ENCODE measurements at regions not wholly inside any gene's neighbourhood (a gene's known extent, or its start where the extent isn't known, plus 50 kb on each side); places are given as distances from the start of the nearest gene placed in this dataset.

GRCh38 chr17:69749911-69750310, 325.1 kb upstream of the KCNJ16 start:
- CTCF ChIA-PET (ENCODE audit: partially characterized antibody) = no interaction called here
- DNase-seq = no peak

GRCh38 chr17:69757688-69758430, 317.2 kb upstream of the KCNJ16 start:
- Mint-ChIP-seq H3K9me3 (peaks cover 0 to 5% (median under 1%) of the 10 kb centered on the region in 8 donors), H3K27ac (no peak overlapping the region), H3K36me3 (no peaks in the 10 kb centered on the region), H3K4me1 (no peaks in the 10 kb centered on the region), H3K4me3 (no peak overlapping the region), H3K27me3 (no peaks in the 10 kb centered on the region)
- no peaks in the 10 kb centered on the region for H3K9me3 ChIP-seq (ENCODE audit: control insufficient read depth in 1 of 2, low read length in 2 of 2)
- H3K4me1 ChIP-seq (ENCODE audit: insufficient read depth, low read length) = no peaks in the 10 kb centered on the region
- DNase-seq = no peak
- H3K4me3 ChIP-seq (ENCODE audit: low read length in 2 of 2) = no peak overlapping the region
- no peak overlapping the region for H3K27ac ChIP-seq (ENCODE audit: low read depth, low read length)
- intact Hi-C loops (cut with micrococcal nuclease) = no loop called here
- no peaks in the 10 kb centered on the region for H3K36me3 ChIP-seq (ENCODE audit: insufficient read depth, low read length)
- CTCF ChIA-PET (ENCODE audit: partially characterized antibody) = no interaction called here
- POLR2A ChIA-PET (ENCODE audit: partially characterized antibody) = no interaction called here
- H3K27me3 ChIP-seq (ENCODE audit: insufficient read depth, low read length) = no peaks in the 10 kb centered on the region

More at GRCh38 chr17:69749911-69750310, 325.1 kb upstream of the KCNJ16 start:
- Mint-ChIP-seq H3K36me3 (no peaks in the 10 kb centered on the region), H3K9me3 (peaks cover 0 to 9% (median 5%) of the 10 kb centered on the region in 8 donors), H3K4me3 (no peak overlapping the region), H3K4me1 (no peaks in the 10 kb centered on the region), H3K27me3 (peaks cover 0 to 3% of the 10 kb centered on the region in 2 donors), H3K27ac (no peak overlapping the region)
- no peak overlapping the region for H3K27ac ChIP-seq (ENCODE audit: low read depth, low read length)
- H3K4me3 ChIP-seq (ENCODE audit: low read length in 2 of 2) = no peak overlapping the region
- H3K9me3 ChIP-seq (ENCODE audit: control insufficient read depth in 1 of 2, low read length in 2 of 2) = no peaks in the 10 kb centered on the region
- no peaks in the 10 kb centered on the region for H3K36me3 ChIP-seq (ENCODE audit: insufficient read depth, low read length)
- no peaks in the 10 kb centered on the region for H3K27me3 ChIP-seq (ENCODE audit: insufficient read depth, low read length)
- H3K4me1 ChIP-seq (ENCODE audit: insufficient read depth, low read length) = no peaks in the 10 kb centered on the region
- POLR2A ChIA-PET (ENCODE audit: partially characterized antibody) = no interaction called here
- intact Hi-C loops (cut with micrococcal nuclease) = no loop called here

- DNase-seq = no peak
- Mint-ChIP-seq H3K27me3 (no peaks in the 10 kb centered on the region), H3K4me1 (no peaks in the 10 kb centered on the region), H3K4me3 (no peak overlapping the region), H3K27ac (no peak overlapping the region), H3K9me3 (peaks cover 0 to 10% (median under 1%) of the 10 kb centered on the region in 8 donors), H3K36me3 (no peaks in the 10 kb centered on the region)
- H3K4me3 ChIP-seq (ENCODE audit: low read length in 2 of 2) = no peak overlapping the region
- H3K4me1 ChIP-seq (ENCODE audit: insufficient read depth, low read length) = no peaks in the 10 kb centered on the region
- ChIA-PET POLR2A (ENCODE audit: partially characterized antibody) (no interaction called here), CTCF (ENCODE audit: partially characterized antibody) (interaction anchor here (0.7 kb wide), 1 partner anchor 11 kb away, joined by 3 read pairs; no protein-coding TSS in a partner anchor)
- no peak overlapping the region for H3K27ac ChIP-seq (ENCODE audit: low read depth, low read length)
- no peaks in the 10 kb centered on the region for H3K27me3 ChIP-seq (ENCODE audit: insufficient read depth, low read length)
- intact Hi-C loops (cut with micrococcal nuclease) = no loop called here
- no peaks in the 10 kb centered on the region for H3K36me3 ChIP-seq (ENCODE audit: insufficient read depth, low read length)
- no peaks in the 10 kb centered on the region for H3K9me3 ChIP-seq (ENCODE audit: control insufficient read depth in 1 of 2, low read length in 2 of 2)
Observed at GRCh38 chr17:69760562-69760961, 314.5 kb upstream of the KCNJ16 start.

- Mint-ChIP-seq H3K27me3 (no peaks in the 10 kb centered on the region), H3K4me1 (no peaks in the 10 kb centered on the region), H3K9me3 (peaks cover 0 to 10% (median under 1%) of the 10 kb centered on the region in 8 donors), H3K27ac (no peak overlapping the region), H3K36me3 (no peaks in the 10 kb centered on the region), H3K4me3 (no peak overlapping the region)
- H3K27me3 ChIP-seq (ENCODE audit: insufficient read depth, low read length) = no peaks in the 10 kb centered on the region
- POLR2A ChIA-PET (ENCODE audit: partially characterized antibody) = no interaction called here
- H3K4me1 ChIP-seq (ENCODE audit: insufficient read depth, low read length) = no peaks in the 10 kb centered on the region
- H3K36me3 ChIP-seq (ENCODE audit: insufficient read depth, low read length) = no peaks in the 10 kb centered on the region
- no peak overlapping the region for H3K4me3 ChIP-seq (ENCODE audit: low read length in 2 of 2)
- no peaks in the 10 kb centered on the region for H3K9me3 ChIP-seq (ENCODE audit: control insufficient read depth in 1 of 2, low read length in 2 of 2)
- no peak overlapping the region for H3K27ac ChIP-seq (ENCODE audit: low read depth, low read length)
- CTCF ChIA-PET (ENCODE audit: partially characterized antibody) = no interaction called here
- DNase-seq = no peak
- intact Hi-C loops (cut with micrococcal nuclease) = no loop called here
Observed at GRCh38 chr17:69761011-69761410, 314.0 kb upstream of the KCNJ16 start.

GRCh38 chr17:69761767-69762321, 313.2 kb upstream of the KCNJ16 start:
- POLR2A ChIA-PET (ENCODE audit: partially characterized antibody) = no interaction called here
- Histone ChIP-seq H3K27ac (ENCODE audit: low read depth, low read length) (no peak overlapping the region), H3K36me3 (ENCODE audit: insufficient read depth, low read length) (no peaks in the 10 kb centered on the region), H3K4me1 (ENCODE audit: insufficient read depth, low read length) (no peaks in the 10 kb centered on the region), H3K4me3 (ENCODE audit: low read length in 2 of 2) (no peak overlapping the region), H3K9me3 (ENCODE audit: control insufficient read depth in 1 of 2, low read length in 2 of 2) (no peaks in the 10 kb centered on the region), H3K27me3 (ENCODE audit: insufficient read depth, low read length) (no peaks in the 10 kb centered on the region)
- Mint-ChIP-seq H3K4me3 (no peak overlapping the region), H3K9me3 (peaks cover 0 to 11% (median under 1%) of the 10 kb centered on the region in 8 donors), H3K36me3 (no peaks in the 10 kb centered on the region), H3K4me1 (no peaks in the 10 kb centered on the region), H3K27ac (no peak overlapping the region), H3K27me3 (no peaks in the 10 kb centered on the region)
- intact Hi-C loops (cut with micrococcal nuclease) = no loop called here
- DNase-seq = no peak
- CTCF ChIA-PET (ENCODE audit: partially characterized antibody) = no interaction called here

- H3K27me3 ChIP-seq (ENCODE audit: insufficient read depth, low read length) = no peaks in the 10 kb centered on the region
- Mint-ChIP-seq H3K4me1 (no peaks in the 10 kb centered on the region), H3K4me3 (no peak overlapping the region), H3K36me3 (no peaks in the 10 kb centered on the region), H3K27me3 (no peaks in the 10 kb centered on the region), H3K27ac (no peak overlapping the region), H3K9me3 (peaks cover 0 to 11% (median under 1%) of the 10 kb centered on the region in 8 donors)
- DNase-seq = no peak
- ChIA-PET CTCF (ENCODE audit: partially characterized antibody) (no interaction called here), POLR2A (ENCODE audit: partially characterized antibody) (no interaction called here)
- H3K9me3 ChIP-seq (ENCODE audit: control insufficient read depth in 1 of 2, low read length in 2 of 2) = no peaks in the 10 kb centered on the region
- no peaks in the 10 kb centered on the region for H3K4me1 ChIP-seq (ENCODE audit: insufficient read depth, low read length)
- intact Hi-C loops (cut with micrococcal nuclease) = no loop called here
- no peaks in the 10 kb centered on the region for H3K36me3 ChIP-seq (ENCODE audit: insufficient read depth, low read length)
- H3K4me3 ChIP-seq (ENCODE audit: low read length in 2 of 2) = no peak overlapping the region
- H3K27ac ChIP-seq (ENCODE audit: low read depth, low read length) = no peak overlapping the region
Observed at GRCh38 chr17:69762359-69762758, 312.7 kb upstream of the KCNJ16 start.

GRCh38 chr17:69762766-69763165, 312.3 kb upstream of the KCNJ16 start:
- DNase-seq = no peak
- no peaks in the 10 kb centered on the region for H3K4me1 ChIP-seq (ENCODE audit: insufficient read depth, low read length)
- ChIA-PET CTCF (ENCODE audit: partially characterized antibody) (no interaction called here), POLR2A (ENCODE audit: partially characterized antibody) (no interaction called here)
- Mint-ChIP-seq H3K9me3 (peaks cover 0 to 11% (median 2%) of the 10 kb centered on the region in 8 donors), H3K4me3 (no peak overlapping the region), H3K4me1 (no peaks in the 10 kb centered on the region), H3K36me3 (no peaks in the 10 kb centered on the region), H3K27ac (no peak overlapping the region), H3K27me3 (no peaks in the 10 kb centered on the region)
- no peaks in the 10 kb centered on the region for H3K36me3 ChIP-seq (ENCODE audit: insufficient read depth, low read length)
- intact Hi-C loops (cut with micrococcal nuclease) = no loop called here
- H3K27me3 ChIP-seq (ENCODE audit: insufficient read depth, low read length) = no peaks in the 10 kb centered on the region
- no peak overlapping the region for H3K4me3 ChIP-seq (ENCODE audit: low read length in 2 of 2)
- H3K9me3 ChIP-seq (ENCODE audit: control insufficient read depth in 1 of 2, low read length in 2 of 2) = no peaks in the 10 kb centered on the region
- H3K27ac ChIP-seq (ENCODE audit: low read depth, low read length) = no peak overlapping the region
